ENCODE measurements at regions not wholly inside any gene's neighbourhood (a gene's known extent, or its start where the extent isn't known, plus 50 kb on each side); places are given as distances from the start of the nearest gene placed in this dataset.
"Not testable (repeated sequence)": the region's sequence is repeated elsewhere in the genome, so short reads cannot be mapped to it uniquely, and the experiment has no call there.

DNA sequence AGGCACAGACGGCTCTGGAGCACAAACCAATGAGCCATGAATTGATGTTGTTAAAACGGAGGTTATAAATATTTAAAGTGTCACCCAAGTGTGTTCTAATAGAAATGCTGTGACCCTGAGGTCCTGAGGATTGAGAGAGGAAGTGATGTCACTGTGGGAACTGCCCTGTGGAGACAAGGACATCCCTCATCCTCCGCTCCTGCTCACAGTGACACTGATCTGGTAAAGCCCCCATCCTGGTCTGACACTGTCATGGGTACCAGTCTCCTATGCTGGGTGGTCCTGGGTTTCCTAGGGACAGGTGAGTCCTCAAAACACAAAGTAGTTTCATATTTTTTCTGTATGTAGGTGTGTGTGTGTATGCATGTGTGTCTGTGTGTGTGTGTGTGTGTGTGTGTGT, 237.9 kb upstream of the PRSS1 start:
- no peaks in the 10 kb centered on the region for H3K9me3 ChIP-seq
- WGBS, result 84% methylated on average over 3 of the region's 3 CpGs
- intact Hi-C loops (cut with DNase I), result no loop called here

DNA sequence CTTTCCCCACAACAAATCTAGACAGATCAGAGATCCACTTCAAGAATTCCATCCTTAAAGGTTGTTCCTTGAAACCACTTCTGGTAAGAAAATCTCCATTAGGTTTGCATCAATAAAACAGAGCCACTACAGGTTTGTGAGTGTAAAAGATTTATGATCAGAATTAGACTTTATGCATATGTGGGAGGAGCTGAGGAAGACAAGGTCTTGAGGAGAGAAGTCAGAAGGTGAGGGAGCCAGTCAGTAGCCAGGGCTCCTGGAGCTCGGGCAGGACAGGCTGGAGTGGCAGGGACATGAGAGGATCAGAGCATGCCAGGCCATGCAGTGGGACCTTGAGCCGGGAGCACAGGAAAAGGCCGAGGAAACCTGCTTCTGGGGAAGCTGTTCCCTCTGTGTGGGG, 240.0 kb upstream of the PRSS1 start:
- H3K27ac ChIP-seq; H3K4me3 ChIP-seq; H3K27me3 ChIP-seq (replicated peaks; ENCODE audit: insufficient read depth); intact Hi-C loops (cut with DNase I); DNase-seq (ENCODE audit: low spot score); H3K4me1 ChIP-seq (replicated peaks); H3K36me3 ChIP-seq; H3K9me3 ChIP-seq: not testable (repeated sequence)
- WGBS, result 78% methylated on average over 3 of the region's 3 CpGs

More for the DNA sequence above, 237.9 kb upstream of the PRSS1 start:
- no peaks in the 10 kb centered on the region for H3K36me3 ChIP-seq
- H3K27me3 ChIP-seq (replicated peaks; ENCODE audit: insufficient read depth), result no peaks in the 10 kb centered on the region
- no peaks in the 10 kb centered on the region for H3K4me1 ChIP-seq (replicated peaks)
- TF ChIP-seq POLR2A (IDR thresholded peaks at IDR 0.05), result no peak
- TF ChIP-seq, protein P1, sequence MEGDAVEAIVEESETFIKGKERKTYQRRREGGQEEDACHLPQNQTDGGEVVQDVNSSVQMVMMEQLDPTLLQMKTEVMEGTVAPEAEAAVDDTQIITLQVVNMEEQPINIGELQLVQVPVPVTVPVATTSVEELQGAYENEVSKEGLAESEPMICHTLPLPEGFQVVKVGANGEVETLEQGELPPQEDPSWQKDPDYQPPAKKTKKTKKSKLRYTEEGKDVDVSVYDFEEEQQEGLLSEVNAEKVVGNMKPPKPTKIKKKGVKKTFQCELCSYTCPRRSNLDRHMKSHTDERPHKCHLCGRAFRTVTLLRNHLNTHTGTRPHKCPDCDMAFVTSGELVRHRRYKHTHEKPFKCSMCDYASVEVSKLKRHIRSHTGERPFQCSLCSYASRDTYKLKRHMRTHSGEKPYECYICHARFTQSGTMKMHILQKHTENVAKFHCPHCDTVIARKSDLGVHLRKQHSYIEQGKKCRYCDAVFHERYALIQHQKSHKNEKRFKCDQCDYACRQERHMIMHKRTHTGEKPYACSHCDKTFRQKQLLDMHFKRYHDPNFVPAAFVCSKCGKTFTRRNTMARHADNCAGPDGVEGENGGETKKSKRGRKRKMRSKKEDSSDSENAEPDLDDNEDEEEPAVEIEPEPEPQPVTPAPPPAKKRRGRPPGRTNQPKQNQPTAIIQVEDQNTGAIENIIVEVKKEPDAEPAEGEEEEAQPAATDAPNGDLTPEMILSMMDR (IDR thresholded peaks at IDR 0.05), result no peak
- no peak for TF ChIP-seq POLR2AphosphoS5 (IDR thresholded peaks at IDR 0.05)
- no peak overlapping the region for H3K4me3 ChIP-seq
- DNase-seq (ENCODE audit: low spot score), result no peak
- H3K27ac ChIP-seq, result no peak overlapping the region

DNA sequence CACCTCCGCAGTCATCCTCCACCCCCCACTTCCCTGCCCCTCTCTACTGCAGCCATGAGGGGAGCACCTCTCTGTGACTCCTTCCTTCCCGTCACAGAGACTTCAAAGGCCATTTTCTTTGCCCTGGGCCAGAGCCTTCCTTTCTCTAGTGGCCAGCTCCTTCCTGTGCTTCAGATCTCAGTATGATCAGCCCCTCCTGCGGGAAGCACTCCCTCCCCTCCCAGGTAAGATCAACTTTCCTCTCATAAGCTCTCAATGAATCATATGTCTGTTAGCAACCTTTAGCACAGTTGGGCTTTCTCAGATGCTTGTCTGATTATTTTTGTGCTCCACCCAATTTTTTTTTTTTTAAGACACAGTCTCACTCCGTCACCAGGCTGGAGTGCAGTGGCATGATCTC, 241.0 kb upstream of the PRSS1 start:
- no peak overlapping the region for H3K27ac ChIP-seq
- intact Hi-C loops (cut with DNase I), result no loop called here

DNA sequence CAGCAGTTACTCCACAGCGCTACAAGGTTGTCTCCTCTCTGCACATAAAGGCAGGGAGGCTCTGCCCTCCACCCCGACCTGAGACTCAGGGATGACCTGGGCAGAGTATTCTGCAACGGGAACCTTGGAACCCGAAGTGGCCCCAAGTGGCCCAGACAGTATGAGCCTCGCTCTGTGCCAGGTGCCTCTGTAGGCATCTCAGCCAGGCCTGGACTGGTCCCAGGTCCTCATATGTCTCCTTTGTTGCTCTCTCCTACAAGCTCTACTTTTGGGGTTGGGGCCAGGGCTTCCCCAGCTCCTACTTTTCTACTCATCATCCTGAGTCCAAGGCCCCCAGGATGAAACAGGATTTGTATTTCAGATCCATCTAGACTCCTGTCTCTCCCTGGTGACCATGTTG, 241.5 kb upstream of the PRSS1 start:
- no peaks in the 10 kb centered on the region for H3K27me3 ChIP-seq (replicated peaks; ENCODE audit: insufficient read depth)
- WGBS, result 83% methylated on average over 5 of the region's 5 CpGs
- H3K4me3 ChIP-seq, result no peak overlapping the region
- H3K9me3 ChIP-seq, result no peaks in the 10 kb centered on the region
- intact Hi-C loops (cut with DNase I), result no loop called here
- no peaks in the 10 kb centered on the region for H3K36me3 ChIP-seq
- DNase-seq (ENCODE audit: low spot score), result no peak
- H3K27ac ChIP-seq, result no peak overlapping the region
- no peaks in the 10 kb centered on the region for H3K4me1 ChIP-seq (replicated peaks)
- TF ChIP-seq POLR2A (IDR thresholded peaks at IDR 0.05) (no peak), POLR2AphosphoS5 (IDR thresholded peaks at IDR 0.05) (no peak)
- TF ChIP-seq, protein P1 (IDR thresholded peaks at IDR 0.05), result no peak

More for the DNA sequence above, 241.0 kb upstream of the PRSS1 start:
- Histone ChIP-seq H3K4me3 (no peak overlapping the region), H3K4me1 (replicated peaks) (no peaks in the 10 kb centered on the region), H3K27me3 (replicated peaks; ENCODE audit: insufficient read depth) (no peaks in the 10 kb centered on the region), H3K9me3 (no peaks in the 10 kb centered on the region), H3K36me3 (no peaks in the 10 kb centered on the region)
- no peak for DNase-seq (ENCODE audit: low spot score)
- 74% methylated on average over 4 of the region's 4 CpGs for WGBS
- no peak for TF ChIP-seq POLR2AphosphoS5 (IDR thresholded peaks at IDR 0.05)
- TF ChIP-seq, protein P1 (IDR thresholded peaks at IDR 0.05), result no peak
- no peak for TF ChIP-seq POLR2A (IDR thresholded peaks at IDR 0.05)

- DNase-seq (ENCODE audit: low spot score); H3K4me1 ChIP-seq (replicated peaks); H3K27me3 ChIP-seq (replicated peaks; ENCODE audit: insufficient read depth); H3K36me3 ChIP-seq; intact Hi-C loops (cut with DNase I); H3K9me3 ChIP-seq; H3K4me3 ChIP-seq; H3K27ac ChIP-seq: not testable (repeated sequence)
- 83% methylated on average over 5 of the region's 5 CpGs for WGBS
These were observed 242.2 kb upstream of the PRSS1 start for GRCh38 chr7:142507066-142507465.

- Histone ChIP-seq H3K4me1 (replicated peaks) (no peaks in the 10 kb centered on the region), H3K9me3 (no peaks in the 10 kb centered on the region), H3K36me3 (no peaks in the 10 kb centered on the region), H3K27ac (no peak overlapping the region), H3K4me3 (no peak overlapping the region), H3K27me3 (replicated peaks; ENCODE audit: insufficient read depth) (no peaks in the 10 kb centered on the region)
- intact Hi-C loops (cut with DNase I), result no loop called here
- 79% methylated on average over 3 of the region's 3 CpGs for WGBS
- TF ChIP-seq POLR2AphosphoS5 (IDR thresholded peaks at IDR 0.05), result no peak
- TF ChIP-seq POLR2A (IDR thresholded peaks at IDR 0.05), result no peak
- TF ChIP-seq, protein P1 (IDR thresholded peaks at IDR 0.05), result no peak
- DNase-seq (ENCODE audit: low spot score), result no peak
These were observed 242.7 kb upstream of the PRSS1 start for GRCh38 chr7:142506601-142507000.

- H3K4me1 ChIP-seq (replicated peaks); H3K27me3 ChIP-seq (replicated peaks; ENCODE audit: insufficient read depth); H3K27ac ChIP-seq; H3K36me3 ChIP-seq; H3K9me3 ChIP-seq; DNase-seq (ENCODE audit: low spot score); intact Hi-C loops (cut with DNase I); H3K4me3 ChIP-seq: not testable (repeated sequence)
- WGBS, result 33% methylated on average over 8 of the region's 8 CpGs
These were observed 245.3 kb upstream of the PRSS1 start for GRCh38 chr7:142503949-142504348.
